HS-27A (cell line): ENCODE measurements at regions not wholly inside any gene's neighbourhood (a gene's known extent, or its start where the extent isn't known, plus 50 kb on each side); places are given as distances from the start of the nearest gene placed in this dataset.
"Not testable (repeated sequence)": the region's sequence is repeated elsewhere in the genome, so short reads cannot be mapped to it uniquely, and the experiment has no call there.

ENCODE experiments used
- DNase-seq: peaks from one replicate; pipeline ENCODE4 v3.0.0-alpha.2; 2012; ENCODE audit warnings: low read depth, missing footprints

DNA sequence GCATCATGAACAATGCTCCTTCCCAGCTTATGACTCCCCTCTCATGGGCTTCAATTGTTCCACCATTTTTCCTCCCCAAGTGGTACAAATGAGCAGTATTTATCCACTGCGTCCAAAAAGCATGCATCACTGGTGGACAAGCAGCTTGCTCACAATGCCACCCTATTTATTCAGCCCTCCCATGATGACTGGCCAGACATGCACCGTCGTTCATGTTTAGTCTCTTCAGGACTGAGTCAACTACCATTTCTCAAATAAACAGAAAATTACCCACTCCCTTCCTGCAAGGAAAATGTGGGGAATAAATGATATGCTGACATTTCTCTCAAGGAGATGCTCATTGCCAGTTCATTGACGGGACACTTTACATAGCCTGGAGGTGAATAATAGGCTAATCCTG, 300.4 kb downstream of the C6orf118 start:
- no peak for DNase-seq

- DNase-seq = no peak
These were observed 306.5 kb downstream of the C6orf118 start for GRCh38 chr6:165002866-165003265.

- no peak for DNase-seq
These were observed 307.0 kb downstream of the C6orf118 start for GRCh38 chr6:165002358-165002757.

DNA sequence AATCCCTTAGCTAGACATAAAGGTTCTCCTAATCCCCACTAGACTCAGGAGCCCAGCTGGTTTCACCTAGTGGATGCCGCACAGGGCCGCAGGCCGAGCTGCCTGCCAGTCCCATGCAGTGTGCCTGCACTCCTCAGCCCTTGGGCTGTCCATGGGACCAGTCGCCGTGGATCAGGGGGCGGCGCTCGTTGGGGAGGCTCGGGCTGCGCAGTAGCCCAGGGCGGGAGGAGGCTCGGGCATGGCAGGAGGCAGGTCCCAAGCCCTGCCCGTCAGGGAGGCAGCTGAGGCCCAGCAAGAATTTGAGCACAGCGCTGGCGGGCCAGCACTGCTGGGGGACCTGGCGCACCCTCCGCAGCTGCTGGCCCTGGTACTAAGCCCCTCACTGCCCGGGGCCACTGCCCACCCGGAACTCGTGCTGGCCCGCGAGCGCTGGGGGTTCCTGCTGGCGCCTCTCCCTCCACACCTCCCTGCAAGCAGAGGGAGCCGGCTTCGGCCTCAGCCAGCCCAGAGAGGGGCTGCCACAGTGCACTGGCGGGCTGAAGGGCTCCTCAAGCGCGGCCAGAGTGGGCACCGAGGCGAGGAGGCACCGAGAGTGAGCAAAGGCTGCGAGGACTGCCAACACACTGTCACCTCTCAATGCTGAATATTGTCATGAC, 307.8 kb downstream of the C6orf118 start:
- DNase-seq = no peak

GRCh38 chr6:164998297-164998696, 311.1 kb downstream of the C6orf118 start:
- no peak for DNase-seq

DNA sequence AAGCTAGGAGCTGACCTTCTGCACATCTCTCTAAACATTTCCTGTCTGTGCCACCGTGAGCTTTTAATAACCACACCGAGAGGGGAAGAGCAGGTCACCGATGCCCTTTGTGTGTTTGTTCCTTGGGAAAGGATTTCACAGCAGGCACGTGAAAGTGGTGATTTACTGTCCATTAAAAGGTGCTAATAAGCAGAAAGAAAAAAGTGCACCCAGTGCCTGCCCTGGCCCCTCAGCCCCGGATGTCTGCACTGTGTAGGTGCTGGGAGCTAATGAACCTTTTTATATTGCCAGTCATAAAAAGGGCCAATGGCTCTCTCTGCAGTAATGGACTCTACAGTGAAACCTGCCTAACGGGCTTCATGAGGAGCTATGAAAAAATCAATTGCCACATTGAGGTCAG, 312.6 kb downstream of the C6orf118 start:
- no peak for DNase-seq

GRCh38 chr6:164991573-164991972, 317.8 kb downstream of the C6orf118 start:
- no peak for DNase-seq

- DNase-seq = no peak
These were observed 318.5 kb downstream of the C6orf118 start for GRCh38 chr6:164990901-164991300.

- no peak for DNase-seq
These were observed 327.0 kb downstream of the C6orf118 start for GRCh38 chr6:164982389-164982788.

DNA sequence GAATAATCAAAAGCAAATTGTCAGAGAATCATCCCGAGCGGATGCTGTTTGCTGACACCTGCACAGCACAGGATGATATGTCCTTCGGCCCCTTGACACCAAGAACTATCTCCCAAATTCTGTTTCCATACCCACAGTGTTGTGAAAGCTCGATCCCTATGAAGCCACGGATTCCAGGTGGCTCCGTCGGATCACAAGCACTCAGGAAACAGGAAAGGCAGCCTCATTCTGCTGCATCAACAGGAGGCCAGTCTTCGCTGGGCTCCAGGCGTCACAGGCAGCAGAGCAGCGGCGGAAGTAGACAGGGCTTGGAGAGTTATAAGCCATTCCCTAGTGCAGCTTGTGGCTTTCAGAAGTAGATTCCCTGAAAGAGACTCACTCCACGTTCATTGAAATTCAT, 342.3 kb downstream of the C6orf118 start:
- no peak for DNase-seq

- DNase-seq = no peak
These were observed 346.6 kb downstream of the C6orf118 start for GRCh38 chr6:164962805-164963204.

DNA sequence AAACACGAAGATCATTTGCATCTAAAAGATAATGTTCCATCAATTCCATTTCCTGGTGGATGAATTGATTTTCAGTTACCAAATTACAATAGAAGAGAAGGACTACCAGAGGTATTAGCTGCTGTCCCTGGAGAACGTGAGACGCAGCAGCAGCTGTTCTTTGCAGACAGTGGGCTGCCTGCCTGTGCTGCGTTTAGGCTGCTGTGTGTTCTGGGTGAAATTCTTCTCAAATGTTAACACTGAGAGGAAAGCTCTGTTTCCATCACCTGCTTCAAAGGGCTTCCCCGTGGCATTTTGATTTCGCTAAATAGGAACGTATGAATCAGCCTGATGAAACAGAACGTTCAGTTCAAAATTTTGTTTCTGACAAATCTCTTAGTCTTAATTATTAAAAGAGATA, 362.2 kb downstream of the C6orf118 start:
- DNase-seq = no peak

DNA sequence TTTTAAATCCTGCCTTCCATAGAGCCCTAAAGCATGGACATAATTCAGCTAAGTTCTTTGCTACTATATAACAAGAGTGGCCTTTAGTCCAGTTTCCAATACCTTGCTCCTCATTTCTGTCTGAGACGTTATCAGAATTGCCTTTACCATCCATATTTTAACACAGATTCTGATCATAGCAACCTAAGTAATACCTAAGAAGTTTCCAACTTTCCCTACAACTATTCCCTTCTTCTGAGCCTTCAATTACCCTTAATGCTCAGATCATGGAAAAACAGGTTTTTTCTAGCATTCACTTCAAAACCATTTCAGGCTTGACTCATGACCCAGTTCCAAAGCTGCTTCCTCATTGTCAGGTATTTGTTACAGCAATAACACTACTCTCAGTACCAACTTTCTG, 367.1 kb downstream of the C6orf118 start:
- no peak for DNase-seq

- not testable (repeated sequence) for DNase-seq
These were observed 376.1 kb downstream of the C6orf118 start for GRCh38 chr6:164933238-164933794.

DNA sequence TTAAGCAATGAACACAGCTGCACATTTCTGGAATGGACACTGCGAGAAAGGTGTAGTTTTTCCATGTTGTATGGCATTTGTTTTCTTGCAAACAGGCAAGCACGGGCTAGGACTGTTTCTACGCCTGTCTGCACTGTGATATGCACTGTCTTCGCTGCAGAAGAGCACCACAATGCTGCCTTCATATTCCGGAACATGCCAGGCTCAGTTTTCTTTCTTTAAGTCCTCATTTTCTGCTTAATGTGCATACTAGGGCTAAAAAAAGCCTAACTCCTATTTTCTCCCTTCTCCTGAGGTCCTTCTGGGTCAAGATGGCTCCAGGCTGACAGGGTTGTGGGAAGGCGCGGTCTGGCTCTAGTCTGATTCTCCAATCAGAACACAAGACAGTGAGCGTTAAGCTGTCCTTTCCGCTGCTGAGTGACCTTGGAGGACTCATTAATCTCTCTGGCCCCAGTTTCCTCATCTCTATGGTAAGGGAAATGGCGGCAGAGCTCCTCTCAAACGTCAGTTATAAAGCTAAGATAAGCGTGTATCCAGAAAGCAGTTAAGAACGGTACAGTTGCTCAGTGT, 379.9 kb downstream of the C6orf118 start:
- no peak for DNase-seq

GRCh38 chr6:164928728-164929407, 380.5 kb downstream of the C6orf118 start:
- no peak for DNase-seq

GRCh38 chr6:164928057-164928727, 381.2 kb downstream of the C6orf118 start:
- no peak for DNase-seq

- DNase-seq = no peak
These were observed 381.9 kb downstream of the C6orf118 start for GRCh38 chr6:164927288-164928056.

DNA sequence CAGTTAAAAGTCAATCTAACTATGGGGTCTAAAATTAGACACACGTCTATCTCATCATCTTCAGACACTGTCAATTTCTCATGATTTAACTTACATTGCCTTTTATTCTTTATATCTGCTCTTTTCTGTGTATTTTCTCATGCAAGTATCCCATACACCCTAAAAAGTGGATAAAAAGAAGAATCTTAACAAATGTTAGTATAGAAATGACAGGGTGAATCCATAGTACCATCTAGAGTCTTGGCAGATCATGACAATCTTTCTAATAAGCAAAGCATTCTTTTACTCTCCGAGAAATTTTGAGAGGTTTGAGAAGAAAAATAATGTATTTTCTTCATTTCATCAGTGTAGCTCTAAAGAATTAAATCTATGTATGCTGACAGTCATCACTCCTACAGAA, 382.7 kb downstream of the C6orf118 start:
- no peak for DNase-seq

DNA sequence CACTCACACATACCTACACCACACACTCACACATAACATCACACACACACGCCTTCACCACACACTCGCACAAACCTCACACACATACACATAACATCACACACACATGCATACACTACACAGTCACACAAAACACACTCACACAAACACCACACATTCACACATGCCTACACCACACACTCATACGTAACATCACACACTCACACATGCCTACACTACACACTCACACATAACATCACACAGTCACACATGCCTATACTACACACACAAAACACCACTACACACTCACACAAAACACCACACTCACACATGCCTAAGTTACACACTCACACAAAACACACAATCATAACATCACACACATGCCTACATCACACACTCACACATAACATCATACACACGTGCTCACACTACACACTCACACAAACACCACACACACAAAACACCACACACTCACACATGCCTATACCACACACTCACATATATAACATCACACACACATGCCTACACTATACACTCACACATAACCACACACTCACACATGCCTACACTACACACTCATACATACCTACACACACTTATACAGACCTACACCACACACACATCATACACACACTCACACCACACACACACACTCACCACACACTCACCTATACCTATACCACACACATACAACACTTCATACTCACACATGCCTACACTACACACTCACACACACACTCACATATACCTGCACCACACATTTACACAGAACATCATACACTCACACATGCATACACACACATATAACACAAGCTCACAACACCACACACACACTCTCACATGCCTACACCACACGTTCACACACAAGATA, 383.5 kb downstream of the C6orf118 start:
- no peak for DNase-seq

GRCh38 chr6:164924674-164925073, 384.7 kb downstream of the C6orf118 start:
- DNase-seq = no peak
